Fibroblast of villous mesenchyme (primary cell): ENCODE measurements at regions not wholly inside any gene's neighbourhood (a gene's known extent, or its start where the extent isn't known, plus 50 kb on each side); places are given as distances from the start of the nearest gene placed in this dataset.

ENCODE experiments used
- DNase-seq: peaks from one replicate; pipeline ENCODE4 v3.0.0-alpha.2; 2010; ENCODE audit warnings: low read depth
- H3K4me3 ChIP-seq: 2 replicates; pipeline ENCODE4 v1.5.1; 2011; ENCODE audit warnings: low read depth, mild to moderate bottlenecking, low read length
- TF ChIP-seq, protein P1 (sequence below): IDR thresholded peaks from 2 replicates; pipeline ENCODE4 v1.5.1; 2012; ENCODE audit warnings: low read depth, mild to moderate bottlenecking, low read length; ENCODE audit not compliant: insufficient read depth

DNA sequence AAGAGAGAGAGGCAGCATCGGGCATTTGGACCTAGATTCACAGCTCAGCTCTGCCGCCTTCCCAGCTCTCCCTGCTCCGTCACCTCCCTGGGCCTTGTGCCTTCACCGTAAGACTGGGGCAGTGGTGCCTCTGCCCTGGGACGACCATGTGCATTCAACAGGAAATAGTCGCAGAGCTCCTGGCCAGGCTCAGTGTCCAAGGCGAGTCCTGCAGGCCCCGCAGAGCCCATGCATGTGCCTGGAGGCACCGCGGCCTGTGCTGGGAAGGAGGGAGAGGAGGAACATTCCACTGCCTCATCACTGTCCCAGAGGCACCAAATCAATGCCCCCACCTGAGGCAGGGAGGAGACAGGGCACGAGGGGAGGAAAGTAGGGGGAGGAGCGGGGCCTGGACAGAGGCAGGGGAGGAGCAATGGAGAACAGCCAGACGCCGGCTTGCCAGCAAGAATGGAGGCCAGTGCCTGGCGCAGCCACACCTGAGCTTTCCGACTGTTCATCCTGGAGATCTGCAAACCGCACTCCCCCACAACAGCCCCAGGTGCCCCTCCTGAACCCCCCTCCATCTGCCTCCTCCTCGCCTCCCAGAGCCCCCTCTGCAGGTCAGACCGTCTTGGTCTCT, 74.4 kb upstream of the PRR5 start:
- H3K4me3 ChIP-seq = no peak overlapping the region
- no peak for DNase-seq
- TF ChIP-seq, protein P1, sequence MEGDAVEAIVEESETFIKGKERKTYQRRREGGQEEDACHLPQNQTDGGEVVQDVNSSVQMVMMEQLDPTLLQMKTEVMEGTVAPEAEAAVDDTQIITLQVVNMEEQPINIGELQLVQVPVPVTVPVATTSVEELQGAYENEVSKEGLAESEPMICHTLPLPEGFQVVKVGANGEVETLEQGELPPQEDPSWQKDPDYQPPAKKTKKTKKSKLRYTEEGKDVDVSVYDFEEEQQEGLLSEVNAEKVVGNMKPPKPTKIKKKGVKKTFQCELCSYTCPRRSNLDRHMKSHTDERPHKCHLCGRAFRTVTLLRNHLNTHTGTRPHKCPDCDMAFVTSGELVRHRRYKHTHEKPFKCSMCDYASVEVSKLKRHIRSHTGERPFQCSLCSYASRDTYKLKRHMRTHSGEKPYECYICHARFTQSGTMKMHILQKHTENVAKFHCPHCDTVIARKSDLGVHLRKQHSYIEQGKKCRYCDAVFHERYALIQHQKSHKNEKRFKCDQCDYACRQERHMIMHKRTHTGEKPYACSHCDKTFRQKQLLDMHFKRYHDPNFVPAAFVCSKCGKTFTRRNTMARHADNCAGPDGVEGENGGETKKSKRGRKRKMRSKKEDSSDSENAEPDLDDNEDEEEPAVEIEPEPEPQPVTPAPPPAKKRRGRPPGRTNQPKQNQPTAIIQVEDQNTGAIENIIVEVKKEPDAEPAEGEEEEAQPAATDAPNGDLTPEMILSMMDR = no peak

GRCh38 chr22:44625981-44626687, 75.9 kb upstream of the PRR5 start:
- H3K4me3 ChIP-seq = no peak overlapping the region
- TF ChIP-seq, protein P1 = peak; percentile 98
- peak; percentile 60 for DNase-seq

DNA sequence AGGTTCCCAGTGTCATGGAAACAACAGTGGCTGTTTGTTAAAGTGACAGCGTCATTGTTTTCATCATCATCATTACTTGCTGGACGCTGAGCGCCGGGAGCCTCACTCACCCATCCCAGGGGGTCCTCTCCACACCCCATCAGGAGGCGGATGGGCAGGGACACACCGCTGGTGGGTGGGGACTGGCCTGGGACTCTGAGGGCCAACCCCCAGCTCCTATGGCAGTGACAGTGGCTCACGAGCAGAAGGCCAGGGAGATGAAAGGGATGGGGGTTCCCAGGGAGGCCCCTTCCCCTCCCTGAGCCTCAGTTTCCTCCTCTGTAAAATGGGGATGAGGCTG, 76.6 kb upstream of the PRR5 start:
- DNase-seq = no peak
- no peak overlapping the region for H3K4me3 ChIP-seq
- TF ChIP-seq, protein P1 = no peak

DNA sequence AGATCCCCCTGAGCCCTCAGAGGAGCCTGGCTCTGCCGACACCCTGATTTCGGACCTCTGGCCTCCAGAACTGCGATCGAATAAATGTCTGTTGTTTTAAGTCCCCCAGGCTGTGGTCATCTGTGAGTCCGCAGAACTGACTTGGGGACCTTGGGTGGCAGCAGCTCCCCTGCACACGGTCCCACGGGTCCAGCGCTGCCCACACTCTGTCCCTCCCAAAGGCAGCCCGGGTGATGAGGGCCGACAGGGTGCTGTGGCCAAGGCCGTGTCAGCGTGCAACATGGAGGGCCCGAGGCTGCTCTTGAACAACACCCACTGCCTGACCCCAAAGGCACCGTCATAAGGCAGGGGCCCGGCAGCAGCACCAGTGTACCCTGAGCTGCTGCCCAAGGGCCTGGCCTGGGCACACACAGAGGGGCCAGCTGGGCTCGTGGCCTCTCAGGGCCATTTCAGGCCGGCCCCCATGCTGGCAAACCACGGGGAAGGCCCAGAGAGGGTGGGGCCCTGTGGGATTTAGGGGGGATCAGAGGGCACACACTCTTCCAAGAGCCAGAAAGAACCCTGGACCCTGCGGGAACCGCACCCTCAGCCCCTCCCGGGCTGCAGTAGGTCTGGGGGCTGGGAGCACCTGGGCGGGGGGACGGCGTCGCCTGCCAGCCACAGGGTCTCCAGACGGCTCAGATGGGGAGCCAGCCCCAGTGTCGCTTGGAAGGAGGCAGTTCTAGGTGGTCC, 77.1 kb upstream of the PRR5 start:
- TF ChIP-seq, protein P1 = no peak
- no peak for DNase-seq
- H3K4me3 ChIP-seq = no peak overlapping the region

DNA sequence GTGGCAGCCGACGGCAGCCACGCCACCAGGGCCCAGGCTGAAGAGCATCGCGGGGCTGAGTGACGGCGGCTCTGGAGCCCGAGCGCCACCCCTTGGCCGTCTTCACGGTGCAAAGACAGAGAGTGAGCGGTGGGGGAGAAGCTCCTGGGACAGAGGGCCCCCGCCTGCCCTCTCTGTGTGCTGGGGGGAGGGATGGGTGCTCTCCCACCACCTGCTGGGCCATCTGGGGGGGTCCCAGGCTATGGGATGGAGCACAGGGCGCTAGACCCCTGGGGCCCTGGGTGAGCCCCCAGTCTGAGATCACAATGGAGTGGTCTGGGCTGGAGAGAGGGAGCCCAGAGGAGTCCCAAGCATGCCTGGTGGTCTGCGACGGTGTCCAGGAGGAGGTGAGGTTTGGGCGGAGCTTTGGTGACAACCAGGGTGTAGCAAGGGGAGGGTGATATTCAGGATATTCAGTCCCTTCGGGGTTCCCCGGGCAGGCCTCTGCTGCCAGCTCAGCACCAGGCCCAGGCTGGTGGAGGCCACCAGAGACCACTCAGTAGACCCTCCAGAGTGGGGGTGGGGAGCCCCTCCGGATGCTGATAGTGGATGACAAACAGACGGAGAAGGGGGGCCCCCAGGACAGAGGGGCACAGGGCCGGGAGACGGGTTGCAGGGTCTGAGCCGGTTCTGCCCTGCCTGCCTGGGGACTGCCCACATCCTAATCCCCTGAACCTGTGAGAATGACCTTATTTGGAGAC, 78.1 kb upstream of the PRR5 start:
- no peak for DNase-seq
- TF ChIP-seq, protein P1 = peak; percentile 11
- no peak overlapping the region for H3K4me3 ChIP-seq

DNA sequence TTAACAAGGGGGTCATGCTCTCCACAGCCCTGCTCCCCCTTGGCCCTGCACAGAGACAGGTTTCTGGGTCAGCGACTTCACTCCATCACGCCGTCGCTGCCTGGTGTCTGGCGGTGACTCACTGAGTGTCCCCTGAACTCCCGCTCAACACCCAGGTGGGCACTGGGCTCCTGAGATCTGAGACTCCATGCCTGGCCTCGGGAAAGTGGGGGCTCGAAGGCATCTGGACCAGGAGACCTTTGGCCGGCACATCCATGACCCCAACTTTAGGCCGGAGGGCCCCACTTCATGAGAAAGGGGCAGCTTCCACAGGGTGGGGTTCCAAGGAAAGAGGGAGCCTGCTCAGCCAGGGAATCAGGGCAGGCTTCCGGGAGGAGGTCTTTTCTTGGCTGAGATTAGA, 79.3 kb upstream of the PRR5 start:
- TF ChIP-seq, protein P1 = no peak
- DNase-seq = no peak
- H3K4me3 ChIP-seq = no peak overlapping the region
